ENCODE measurements at regions not wholly inside any gene's neighbourhood (a gene's known extent, or its start where the extent isn't known, plus 50 kb on each side); places are given as distances from the start of the nearest gene placed in this dataset.

GRCh38 chr21:16590641-16591292 is 861.0 kb downstream of the USP25 start:
- ChIA-PET POLR2A (no interaction called here), CTCF (no interaction called here)
- DNase-seq = no peak
- H3K4me1 Mint-ChIP-seq = no peaks in the 10 kb centered on the region
- no peak overlapping the region for H3K4me3 Mint-ChIP-seq
- no peak for ATAC-seq
- intact Hi-C loops (cut with DNase I, micrococcal nuclease) = no loop called here
- H3K9me3 Mint-ChIP-seq (ENCODE audit: low read depth) = no peaks in the 10 kb centered on the region
- H3K27me3 Mint-ChIP-seq = no peaks in the 10 kb centered on the region
- H3K27ac Mint-ChIP-seq = no peak overlapping the region
- H3K36me3 Mint-ChIP-seq (ENCODE audit: low read depth) = no peaks in the 10 kb centered on the region

- no peaks in the 10 kb centered on the region for H3K36me3 Mint-ChIP-seq (ENCODE audit: low read depth)
- ATAC-seq = no peak
- no peaks in the 10 kb centered on the region for H3K27me3 Mint-ChIP-seq
- H3K27ac Mint-ChIP-seq = no peak overlapping the region
- DNase-seq = no peak
- no peaks in the 10 kb centered on the region for H3K4me1 Mint-ChIP-seq
- H3K4me3 Mint-ChIP-seq = no peak overlapping the region
- H3K9me3 Mint-ChIP-seq (ENCODE audit: low read depth) = peaks cover 2% of the 10 kb centered on the region
- CTCF ChIA-PET = no interaction called here
- intact Hi-C loops (cut with DNase I, micrococcal nuclease) = no loop called here
- POLR2A ChIA-PET = no interaction called here
Observed at GRCh38 chr21:16592381-16592780, 862.6 kb downstream of the USP25 start.

- Mint-ChIP-seq H3K4me1 (no peaks in the 10 kb centered on the region), H3K27ac (no peak overlapping the region), H3K9me3 (ENCODE audit: low read depth) (peaks cover 2% of the 10 kb centered on the region), H3K27me3 (no peaks in the 10 kb centered on the region), H3K36me3 (ENCODE audit: low read depth) (no peaks in the 10 kb centered on the region), H3K4me3 (no peak overlapping the region)
- POLR2A ChIA-PET = no interaction called here
- ATAC-seq (no peak), DNase-seq (no peak)
- intact Hi-C loops (cut with DNase I, micrococcal nuclease) = no loop called here
- CTCF ChIA-PET = no interaction called here
Observed at GRCh38 chr21:16594191-16594590, 864.4 kb downstream of the USP25 start.

GRCh38 chr21:16596369-16596768 is 866.6 kb downstream of the USP25 start:
- Mint-ChIP-seq H3K4me3 (no peak overlapping the region), H3K4me1 (no peaks in the 10 kb centered on the region), H3K9me3 (ENCODE audit: low read depth) (peaks cover 2% of the 10 kb centered on the region), H3K36me3 (ENCODE audit: low read depth) (no peaks in the 10 kb centered on the region), H3K27me3 (no peaks in the 10 kb centered on the region), H3K27ac (no peak overlapping the region)
- DNase-seq (no peak), ATAC-seq (no peak)
- ChIA-PET POLR2A (no interaction called here), CTCF (interaction anchor here (0.5 kb wide), 1 partner anchor 413 kb away, joined by 3 read pairs; no protein-coding TSS in a partner anchor)
- intact Hi-C loops (cut with DNase I, micrococcal nuclease) = no loop called here

- ATAC-seq = no peak
- H3K4me3 Mint-ChIP-seq = no peak overlapping the region
- no peaks in the 10 kb centered on the region for H3K36me3 Mint-ChIP-seq (ENCODE audit: low read depth)
- ChIA-PET POLR2A (no interaction called here), CTCF (no interaction called here)
- H3K27me3 Mint-ChIP-seq = no peaks in the 10 kb centered on the region
- no peak overlapping the region for H3K27ac Mint-ChIP-seq
- intact Hi-C loops (cut with DNase I, micrococcal nuclease) = no loop called here
- H3K9me3 Mint-ChIP-seq (ENCODE audit: low read depth) = peaks cover 2% of the 10 kb centered on the region
- no peaks in the 10 kb centered on the region for H3K4me1 Mint-ChIP-seq
- DNase-seq = no peak
Observed at GRCh38 chr21:16597753-16598152, 868.0 kb downstream of the USP25 start.

- ATAC-seq (no peak), DNase-seq (no peak)
- Mint-ChIP-seq H3K4me3 (no peak overlapping the region), H3K27me3 (no peaks in the 10 kb centered on the region), H3K36me3 (ENCODE audit: low read depth) (no peaks in the 10 kb centered on the region), H3K27ac (no peak overlapping the region), H3K4me1 (no peaks in the 10 kb centered on the region), H3K9me3 (ENCODE audit: low read depth) (no peaks in the 10 kb centered on the region)
- ChIA-PET CTCF (no interaction called here), POLR2A (no interaction called here)
- intact Hi-C loops (cut with DNase I, micrococcal nuclease) = no loop called here
Observed at GRCh38 chr21:16605597-16605996, 875.8 kb downstream of the USP25 start.

- no peak overlapping the region for H3K27ac Mint-ChIP-seq
- intact Hi-C loops (cut with DNase I, micrococcal nuclease) = no loop called here
- no peaks in the 10 kb centered on the region for H3K36me3 Mint-ChIP-seq (ENCODE audit: low read depth)
- H3K4me1 Mint-ChIP-seq = no peaks in the 10 kb centered on the region
- DNase-seq (no peak), ATAC-seq (no peak)
- ChIA-PET CTCF (no interaction called here), POLR2A (no interaction called here)
- H3K4me3 Mint-ChIP-seq = no peak overlapping the region
- H3K9me3 Mint-ChIP-seq (ENCODE audit: low read depth) = no peaks in the 10 kb centered on the region
- H3K27me3 Mint-ChIP-seq = no peaks in the 10 kb centered on the region
Observed at GRCh38 chr21:16606271-16606670, 876.5 kb downstream of the USP25 start.

GRCh38 chr21:16608209-16608830 is 878.5 kb downstream of the USP25 start:
- H3K9me3 Mint-ChIP-seq (ENCODE audit: low read depth) = no peaks in the 10 kb centered on the region
- intact Hi-C loops (cut with DNase I, micrococcal nuclease) = no loop called here
- POLR2A ChIA-PET = no interaction called here
- no peaks in the 10 kb centered on the region for H3K27me3 Mint-ChIP-seq
- H3K36me3 Mint-ChIP-seq (ENCODE audit: low read depth) = no peaks in the 10 kb centered on the region
- no peak for DNase-seq
- CTCF ChIA-PET = interaction anchor here (0.9 kb wide), 1 partner anchor 102 kb away, joined by 4 read pairs; no protein-coding TSS in a partner anchor
- H3K4me3 Mint-ChIP-seq = no peak overlapping the region
- no peak for ATAC-seq
- no peaks in the 10 kb centered on the region for H3K4me1 Mint-ChIP-seq
- no peak overlapping the region for H3K27ac Mint-ChIP-seq

- no peak for DNase-seq
- no peak overlapping the region for H3K4me3 Mint-ChIP-seq
- no peaks in the 10 kb centered on the region for H3K4me1 Mint-ChIP-seq
- CTCF ChIA-PET = no interaction called here
- intact Hi-C loops (cut with DNase I, micrococcal nuclease) = no loop called here
- H3K9me3 Mint-ChIP-seq (ENCODE audit: low read depth) = peaks cover 3% of the 10 kb centered on the region
- H3K27me3 Mint-ChIP-seq = no peaks in the 10 kb centered on the region
- no peaks in the 10 kb centered on the region for H3K36me3 Mint-ChIP-seq (ENCODE audit: low read depth)
- no peak overlapping the region for H3K27ac Mint-ChIP-seq
- POLR2A ChIA-PET = no interaction called here
- ATAC-seq = no peak
Observed at GRCh38 chr21:16619281-16619680, 889.5 kb downstream of the USP25 start.

GRCh38 chr21:16620786-16621320 is 891.1 kb downstream of the USP25 start:
- POLR2A ChIA-PET = no interaction called here
- H3K27ac Mint-ChIP-seq = no peak overlapping the region
- no peak overlapping the region for H3K4me3 Mint-ChIP-seq
- H3K9me3 Mint-ChIP-seq (ENCODE audit: low read depth) = peaks cover 3% of the 10 kb centered on the region
- no peaks in the 10 kb centered on the region for H3K4me1 Mint-ChIP-seq
- intact Hi-C loops (cut with DNase I, micrococcal nuclease) = no loop called here
- DNase-seq (no peak), ATAC-seq (no peak)
- CTCF ChIA-PET = no interaction called here
- H3K27me3 Mint-ChIP-seq = no peaks in the 10 kb centered on the region
- H3K36me3 Mint-ChIP-seq (ENCODE audit: low read depth) = no peaks in the 10 kb centered on the region

GRCh38 chr21:16624479-16625118 is 888.2 kb upstream of the CXADR start:
- DNase-seq (no peak), ATAC-seq (no peak)
- Mint-ChIP-seq H3K27ac (no peak overlapping the region), H3K4me1 (no peaks in the 10 kb centered on the region), H3K4me3 (no peak overlapping the region), H3K9me3 (ENCODE audit: low read depth) (peaks cover 3% of the 10 kb centered on the region), H3K27me3 (no peaks in the 10 kb centered on the region), H3K36me3 (ENCODE audit: low read depth) (no peaks in the 10 kb centered on the region)
- intact Hi-C loops (cut with DNase I, micrococcal nuclease) = no loop called here
- POLR2A ChIA-PET = no interaction called here
- CTCF ChIA-PET = no interaction called here

- ChIA-PET CTCF (no interaction called here), POLR2A (no interaction called here)
- no peak overlapping the region for H3K4me3 Mint-ChIP-seq
- no peak overlapping the region for H3K27ac Mint-ChIP-seq
- no peaks in the 10 kb centered on the region for H3K27me3 Mint-ChIP-seq
- no peaks in the 10 kb centered on the region for H3K36me3 Mint-ChIP-seq (ENCODE audit: low read depth)
- H3K4me1 Mint-ChIP-seq = no peaks in the 10 kb centered on the region
- intact Hi-C loops (cut with DNase I, micrococcal nuclease) = no loop called here
- H3K9me3 Mint-ChIP-seq (ENCODE audit: low read depth) = peaks cover 2% of the 10 kb centered on the region
- DNase-seq = no peak
- ATAC-seq = no peak
Observed at GRCh38 chr21:16625491-16625890, 887.4 kb upstream of the CXADR start.
